ENCODE measurements at regions not wholly inside any gene's neighbourhood (a gene's known extent, or its start where the extent isn't known, plus 50 kb on each side); places are given as distances from the start of the nearest gene placed in this dataset.

- TF ChIP-seq CTCF (IDR thresholded peaks at IDR 0.05; ENCODE audit: insufficient read depth, low read length, severe bottlenecking) = no peak
- Histone ChIP-seq H3K36me3 (ENCODE audit: control insufficient read depth, insufficient read depth, low read length) (no peaks in the 10 kb centered on the region), H3K4me3 (ENCODE audit: low read depth, low read length) (no peak overlapping the region), H3K27me3 (ENCODE audit: control insufficient read depth, insufficient read depth, low read length) (no peaks in the 10 kb centered on the region)
- no peak for FAIRE-seq
- no peak for DNase-seq (ENCODE audit: low read depth)
Measured at GRCh38 chr1:99566290-99567021, 79.5 kb upstream of the PALMD start.

GRCh38 chr1:99570486-99571089 is 75.3 kb upstream of the PALMD start:
- H3K36me3 ChIP-seq (ENCODE audit: control insufficient read depth, insufficient read depth, low read length) = no peaks in the 10 kb centered on the region
- DNase-seq (ENCODE audit: low read depth) = no peak
- FAIRE-seq = no peak
- TF ChIP-seq CTCF (IDR thresholded peaks at IDR 0.05; ENCODE audit: insufficient read depth, low read length, severe bottlenecking) = no peak
- no peaks in the 10 kb centered on the region for H3K27me3 ChIP-seq (ENCODE audit: control insufficient read depth, insufficient read depth, low read length)
- no peak overlapping the region for H3K4me3 ChIP-seq (ENCODE audit: low read depth, low read length)

- Histone ChIP-seq H3K36me3 (ENCODE audit: control insufficient read depth, insufficient read depth, low read length) (no peaks in the 10 kb centered on the region), H3K4me3 (ENCODE audit: low read depth, low read length) (no peak overlapping the region), H3K27me3 (ENCODE audit: control insufficient read depth, insufficient read depth, low read length) (no peaks in the 10 kb centered on the region)
- no peak for TF ChIP-seq CTCF (IDR thresholded peaks at IDR 0.05; ENCODE audit: insufficient read depth, low read length, severe bottlenecking)
- no peak for DNase-seq (ENCODE audit: low read depth)
- no peak for FAIRE-seq
Measured at GRCh38 chr1:99571092-99571734, 74.7 kb upstream of the PALMD start.

- no peak for FAIRE-seq
- H3K4me3 ChIP-seq (ENCODE audit: low read depth, low read length) = no peak overlapping the region
- no peak for TF ChIP-seq CTCF (IDR thresholded peaks at IDR 0.05; ENCODE audit: insufficient read depth, low read length, severe bottlenecking)
Measured at GRCh38 chr1:99573431-99574217, 72.3 kb upstream of the PALMD start.

GRCh38 chr1:99577313-99577712 is 68.6 kb upstream of the PALMD start:
- H3K4me3 ChIP-seq (ENCODE audit: low read depth, low read length) = no peak overlapping the region
- no peaks in the 10 kb centered on the region for H3K36me3 ChIP-seq (ENCODE audit: control insufficient read depth, insufficient read depth, low read length)
- no peaks in the 10 kb centered on the region for H3K27me3 ChIP-seq (ENCODE audit: control insufficient read depth, insufficient read depth, low read length)
- DNase-seq (ENCODE audit: low read depth) (no peak), FAIRE-seq (no peak)
- no peak for TF ChIP-seq CTCF (IDR thresholded peaks at IDR 0.05; ENCODE audit: insufficient read depth, low read length, severe bottlenecking)

More at GRCh38 chr1:99573431-99574217, 72.3 kb upstream of the PALMD start:
- DNase-seq (ENCODE audit: low read depth) = no peak
- no peaks in the 10 kb centered on the region for H3K36me3 ChIP-seq (ENCODE audit: control insufficient read depth, insufficient read depth, low read length)
- H3K27me3 ChIP-seq (ENCODE audit: control insufficient read depth, insufficient read depth, low read length) = no peaks in the 10 kb centered on the region

Data from bronchial epithelial cell (primary cell).